ENCODE measurements at regions not wholly inside any gene's neighbourhood (a gene's known extent, or its start where the extent isn't known, plus 50 kb on each side); places are given as distances from the start of the nearest gene placed in this dataset.

- H3K36me3 ChIP-seq, result no peaks in the 10 kb centered on the region
- H3K27ac ChIP-seq, result no peak overlapping the region
- H3K9me3 ChIP-seq, result no peaks in the 10 kb centered on the region
- TF ChIP-seq EP300 (IDR thresholded peaks at IDR 0.05), result no peak
- no peak for TF ChIP-seq POLR2A (IDR thresholded peaks at IDR 0.05)
- TF ChIP-seq POLR2AphosphoS5 (IDR thresholded peaks at IDR 0.05), result no peak
- no peak for TF ChIP-seq CTCF (IDR thresholded peaks at IDR 0.05)
- H3K27me3 ChIP-seq, result peaks cover 6% of the 10 kb centered on the region
- no peak overlapping the region for H3K4me3 ChIP-seq
- H3K4me1 ChIP-seq, result no peaks in the 10 kb centered on the region
- no peak for ATAC-seq
Measured at GRCh38 chr2:128969374-128969773, 650.7 kb upstream of the HS6ST1 start.

GRCh38 chr2:128970332-128971116, 651.9 kb upstream of the HS6ST1 start:
- TF ChIP-seq POLR2AphosphoS5 (IDR thresholded peaks at IDR 0.05) (no peak), POLR2A (IDR thresholded peaks at IDR 0.05) (no peak), CTCF (IDR thresholded peaks at IDR 0.05) (no peak), EP300 (IDR thresholded peaks at IDR 0.05) (no peak)
- H3K4me1 ChIP-seq, result no peaks in the 10 kb centered on the region
- WGBS, 2 donors (ENCODE audit: low coverage in 1 of 2), result 50 to 58% methylated on average over 10 of the region's 10 CpGs
- no peak for ATAC-seq
- H3K4me3 ChIP-seq, result no peak overlapping the region
- H3K27ac ChIP-seq, result no peak overlapping the region
- H3K9me3 ChIP-seq, result no peaks in the 10 kb centered on the region
- no peaks in the 10 kb centered on the region for H3K36me3 ChIP-seq
- H3K27me3 ChIP-seq, result peaks cover 6% of the 10 kb centered on the region

- Histone ChIP-seq H3K9me3 (no peaks in the 10 kb centered on the region), H3K4me1 (no peaks in the 10 kb centered on the region), H3K36me3 (no peaks in the 10 kb centered on the region), H3K27ac (no peak overlapping the region), H3K27me3 (peaks cover 6% of the 10 kb centered on the region), H3K4me3 (no peak overlapping the region)
- 80% methylated on average over 4 of the region's 4 CpGs; no CpG with 5 or more reads in 1 of the 2 donors for WGBS, 2 donors (ENCODE audit: low coverage in 1 of 2)
- ATAC-seq, result no peak
- TF ChIP-seq EP300 (IDR thresholded peaks at IDR 0.05) (no peak), POLR2AphosphoS5 (IDR thresholded peaks at IDR 0.05) (no peak), CTCF (IDR thresholded peaks at IDR 0.05) (no peak), POLR2A (IDR thresholded peaks at IDR 0.05) (no peak)
Measured at GRCh38 chr2:128973566-128973965, 654.9 kb upstream of the HS6ST1 start.

GRCh38 chr2:128978212-128978611, 659.5 kb upstream of the HS6ST1 start:
- no peaks in the 10 kb centered on the region for H3K4me1 ChIP-seq
- H3K27me3 ChIP-seq, result no peaks in the 10 kb centered on the region
- no peaks in the 10 kb centered on the region for H3K36me3 ChIP-seq
- no peak overlapping the region for H3K27ac ChIP-seq
- no peak overlapping the region for H3K4me3 ChIP-seq
- H3K9me3 ChIP-seq, result no peaks in the 10 kb centered on the region
- 20 to 41% methylated on average over 1 to 4 of the region's 5 CpGs for WGBS, 2 donors (ENCODE audit: low coverage in 1 of 2)
- TF ChIP-seq CTCF (IDR thresholded peaks at IDR 0.05) (no peak), POLR2A (IDR thresholded peaks at IDR 0.05) (no peak), EP300 (IDR thresholded peaks at IDR 0.05) (no peak), POLR2AphosphoS5 (IDR thresholded peaks at IDR 0.05) (no peak)
- no peak for ATAC-seq

GRCh38 chr2:128979182-128979581, 660.5 kb upstream of the HS6ST1 start:
- H3K4me3 ChIP-seq, result no peak overlapping the region
- no peaks in the 10 kb centered on the region for H3K36me3 ChIP-seq
- 85 to 90% methylated on average over 4 of the region's 8 CpGs for WGBS, 2 donors (ENCODE audit: low coverage in 1 of 2)
- no peak overlapping the region for H3K27ac ChIP-seq
- no peaks in the 10 kb centered on the region for H3K4me1 ChIP-seq
- no peak for ATAC-seq
- no peaks in the 10 kb centered on the region for H3K27me3 ChIP-seq
- H3K9me3 ChIP-seq, result no peaks in the 10 kb centered on the region
- TF ChIP-seq EP300 (IDR thresholded peaks at IDR 0.05) (no peak), POLR2A (IDR thresholded peaks at IDR 0.05) (no peak), CTCF (IDR thresholded peaks at IDR 0.05) (no peak), POLR2AphosphoS5 (IDR thresholded peaks at IDR 0.05) (no peak)

All from gastroesophageal sphincter (tissue), 4 donors.